HepG2 (cell line): ENCODE measurements at regions not wholly inside any gene's neighbourhood (a gene's known extent, or its start where the extent isn't known, plus 50 kb on each side); places are given as distances from the start of the nearest gene placed in this dataset.

Source experiments
- CBX5 ChIP-seq: sonication (generic); formaldehyde crosslinking; IDR thresholded peaks from 2 replicates; pipeline ENCODE4 v1.4.0; 2020; ENCODE audit warnings: missing genetic modification reagents, borderline replicate concordance
- CTCF ChIP-seq: sonication (generic); formaldehyde crosslinking; IDR thresholded peaks from 2 replicates; pipeline ENCODE4 v1.5.0; 2020; ENCODE audit warnings: mild to moderate bottlenecking, missing genetic modification reagents, moderate library complexity
- E2F1 ChIP-seq: sonication (generic); formaldehyde crosslinking; IDR thresholded peaks from 2 replicates; pipeline ENCODE4 v1.5.0; 2020; ENCODE audit warnings: missing genetic modification reagents
- EZH2 ChIP-seq: conservative IDR thresholded peaks from 2 replicates; pipeline ENCODE4 v1.6.1; 2012; ENCODE audit warnings: mild to moderate bottlenecking, low read depth, low read length, moderate library complexity
- GABPA ChIP-seq, 2 experiments: IDR thresholded peaks; 2 replicates each; pipeline ENCODE4 v1.6.1; 2011 to 2016; ENCODE audit warnings: low read depth in 2 of 2, low read length in 1 of 2, missing biosample characterization in 1 of 2, missing genetic modification characterization in 1 of 2
- MXI1 ChIP-seq: IDR thresholded peaks from 3 replicates; pipeline ENCODE4 v1.6.1; 2012; ENCODE audit warnings: low read depth, low read length, inconsistent platforms, borderline replicate concordance
- ZNF574 ChIP-seq: sonication (generic); formaldehyde crosslinking; IDR thresholded peaks from 2 replicates; pipeline ENCODE4 v1.4.0; 2020; ENCODE audit warnings: missing genetic modification reagents
- ZNF672 ChIP-seq: sonication (generic); formaldehyde crosslinking; IDR thresholded peaks from 2 replicates; pipeline ENCODE4 v1.8.1; 2022; ENCODE audit warnings: missing genetic modification reagents

GRCh38 chr13:21976159-21976558 lies 305.3 kb downstream of the FGF9 start:
- TF ChIP-seq ZNF574 (no peak), EZH2 (no peak), MXI1 (no peak), GABPA (IDR thresholded peaks at IDR 0.05; ENCODE audit: low read depth, low read length) (no peak), GABPA (CRISPR knock-in tag; IDR thresholded peaks at IDR 0.05; ENCODE audit: low read depth) (no peak), CBX5 (CRISPR knock-in tag) (no peak), CTCF (no peak), ZNF672 (CRISPR knock-in tag) (no peak), E2F1 (CRISPR knock-in tag) (no peak)
